HEK293 (cell line): ENCODE measurements at regions not wholly inside any gene's neighbourhood (a gene's known extent, or its start where the extent isn't known, plus 50 kb on each side); places are given as distances from the start of the nearest gene placed in this dataset.
"Not testable (repeated sequence)": the region's sequence is repeated elsewhere in the genome, so short reads cannot be mapped to it uniquely, and the experiment has no call there.

Source experiments
- CTCF ChIA-PET: fragments of 350-600 bp; formaldehyde crosslinking; extraction: SDS; loops from one replicate; lab custom pipeline; 2021; ENCODE audit warnings: antibody characterized with exemption; lab: Yijun Ruan, JAX
- POLR2A ChIA-PET: fragments of 300-600 bp; formaldehyde crosslinking; extraction: SDS; loops from one replicate; lab custom pipeline; 2020; ENCODE audit warnings: antibody characterized with exemption, inconsistent platforms; lab: Yijun Ruan, JAX
- H3K27ac ChIP-seq: fragments of 200-500 bp; sonication (Bioruptor generic); 2 replicates; pipeline ENCODE4 v1.5.1; 2014; ENCODE audit warnings: low read depth, low read length, control low read depth, inconsistent platforms; ENCODE audit errors: extremely low read depth
- H3K36me3 ChIP-seq, 2 experiments: fragments of 200-500 bp in 1 of 2; sonication (Bioruptor generic) in 1 of 2; 1 replicate in 1 of 2; 2 replicates in 1 of 2; pipeline ENCODE4 v1.5.1; 2014 to 2017; ENCODE audit warnings: inconsistent platforms in 2 of 2, low read length in 2 of 2; ENCODE audit not compliant: control insufficient read depth in 2 of 2, insufficient read depth in 1 of 2
- H3K4me1 ChIP-seq: fragments of 200-500 bp; sonication (Bioruptor generic); 2 replicates; pipeline ENCODE4 v1.5.1; 2014; ENCODE audit warnings: mild to moderate bottlenecking, low read length, inconsistent platforms; ENCODE audit not compliant: control insufficient read depth, insufficient read depth
- H3K4me3 ChIP-seq: 2 replicates; pipeline ENCODE4 v1.5.1; 2011; ENCODE audit warnings: low read depth, mild to moderate bottlenecking, control low read depth, low read length, moderate library complexity
- H3K9me3 ChIP-seq: fragments of 200-500 bp; sonication (Bioruptor generic); 2 replicates; pipeline ENCODE4 v1.5.1; 2014; ENCODE audit warnings: low read depth, low read length, inconsistent platforms; ENCODE audit not compliant: control insufficient read depth, insufficient read depth
- MYNN ChIP-seq: fragments of 450-650 bp; formaldehyde crosslinking; IDR thresholded peaks from 2 replicates; pipeline ENCODE4 v1.5.1; 2016; ENCODE audit warnings: missing biosample characterization, missing genetic modification characterization, borderline replicate concordance
- OSR2 ChIP-seq: fragments of 450-650 bp; formaldehyde crosslinking; IDR thresholded peaks from 2 replicates; pipeline ENCODE4 v1.5.1; 2016; ENCODE audit warnings: missing biosample characterization, missing genetic modification characterization
- TCF7L2 ChIP-seq: IDR thresholded peaks from 2 replicates; pipeline ENCODE4 v1.6.1; 2011; ENCODE audit warnings: low read depth, mild to moderate bottlenecking, inconsistent platforms, low read length, moderate library complexity, borderline replicate concordance
- TRIM28 ChIP-seq: IDR thresholded peaks from 2 replicates; pipeline ENCODE4 v1.6.1; 2011; ENCODE audit warnings: low read length, control low read depth, borderline replicate concordance
- ZBTB1 ChIP-seq: fragments of 450-650 bp; formaldehyde crosslinking; IDR thresholded peaks from 2 replicates; pipeline ENCODE4 v1.5.1; 2016; ENCODE audit warnings: missing biosample characterization, missing genetic modification characterization
- ZBTB48 ChIP-seq: fragments of 450-650 bp; formaldehyde crosslinking; IDR thresholded peaks from 2 replicates; pipeline ENCODE4 v1.5.1; 2016; ENCODE audit warnings: missing biosample characterization, missing genetic modification characterization
- ZFP37 ChIP-seq: fragments of 450-650 bp; formaldehyde crosslinking; IDR thresholded peaks from 2 replicates; pipeline ENCODE4 v1.5.1; 2016; ENCODE audit warnings: missing biosample characterization, missing genetic modification characterization
- ZNF112 ChIP-seq: fragments of 450-650 bp; formaldehyde crosslinking; IDR thresholded peaks from 2 replicates; pipeline ENCODE4 v1.5.0; 2017; ENCODE audit warnings: missing biosample characterization, missing genetic modification characterization
- ZNF175 ChIP-seq: fragments of 450-650 bp; formaldehyde crosslinking; IDR thresholded peaks from 2 replicates; pipeline ENCODE4 v1.5.1; 2016; ENCODE audit warnings: missing biosample characterization, missing genetic modification characterization
- ZNF274 ChIP-seq, 2 experiments: fragments of 200-500 bp in 1 of 2; fragments of 450-650 bp in 1 of 2; sonication (Bioruptor generic) in 1 of 2; formaldehyde crosslinking in 1 of 2; IDR thresholded peaks; 2 replicates each; pipeline versions ENCODE4 v1.5.1 to v1.6.1; 2014 to 2016; ENCODE audit warnings: borderline replicate concordance in 1 of 2, inconsistent platforms in 1 of 2, low read length in 1 of 2, missing biosample characterization in 1 of 2, missing genetic modification characterization in 1 of 2
- ZNF311 ChIP-seq: fragments of 450-650 bp; formaldehyde crosslinking; IDR thresholded peaks from 2 replicates; pipeline ENCODE4 v1.5.1; 2017; ENCODE audit warnings: missing biosample characterization, missing genetic modification characterization, borderline replicate concordance
- ZNF37A ChIP-seq: fragments of 450-650 bp; IDR thresholded peaks from 2 replicates; pipeline ENCODE4 v1.5.1; 2018; ENCODE audit warnings: missing biosample characterization, missing genetic modification characterization
- ZNF391 ChIP-seq: fragments of 450-650 bp; formaldehyde crosslinking; IDR thresholded peaks from 2 replicates; pipeline ENCODE4 v1.5.1; 2016; ENCODE audit warnings: low read depth, missing biosample characterization, missing genetic modification characterization, borderline replicate concordance
- ZNF521 ChIP-seq: fragments of 450-650 bp; formaldehyde crosslinking; IDR thresholded peaks from 2 replicates; pipeline ENCODE4 v1.5.1; 2017; ENCODE audit warnings: missing biosample characterization, mild to moderate bottlenecking, missing genetic modification characterization
- ZNF549 ChIP-seq: fragments of 450-650 bp; IDR thresholded peaks from 2 replicates; pipeline ENCODE4 v1.5.1; 2018; ENCODE audit warnings: missing biosample characterization, missing genetic modification characterization, mild to moderate bottlenecking, inconsistent platforms, moderate library complexity
- ZNF747 ChIP-seq: fragments of 450-650 bp; formaldehyde crosslinking; IDR thresholded peaks from 2 replicates; pipeline ENCODE4 v1.5.1; 2016; ENCODE audit warnings: missing biosample characterization, missing genetic modification characterization
- TF ChIP-seq, protein P1 (sequence below): fragments of 450-650 bp; formaldehyde crosslinking; conservative IDR thresholded peaks from 2 replicates; pipeline ENCODE4 v1.5.1; 2016; ENCODE audit warnings: low read depth, missing biosample characterization, missing genetic modification characterization
- TF ChIP-seq, protein P2 (sequence below): fragments of 450-650 bp; formaldehyde crosslinking; IDR thresholded peaks from 2 replicates; pipeline ENCODE4 v1.5.1; 2016; ENCODE audit warnings: missing biosample characterization, missing genetic modification characterization
- TF ChIP-seq, protein P3 (sequence below): fragments of 450-650 bp; formaldehyde crosslinking; IDR thresholded peaks from 2 replicates; pipeline ENCODE4 v1.5.1; 2016; ENCODE audit warnings: missing biosample characterization, missing genetic modification characterization
- TF ChIP-seq, protein P4 (sequence below): fragments of 450-650 bp; formaldehyde crosslinking; IDR thresholded peaks from 2 replicates; pipeline ENCODE4 v1.5.1; 2017; ENCODE audit warnings: missing biosample characterization, missing genetic modification characterization

DNA sequence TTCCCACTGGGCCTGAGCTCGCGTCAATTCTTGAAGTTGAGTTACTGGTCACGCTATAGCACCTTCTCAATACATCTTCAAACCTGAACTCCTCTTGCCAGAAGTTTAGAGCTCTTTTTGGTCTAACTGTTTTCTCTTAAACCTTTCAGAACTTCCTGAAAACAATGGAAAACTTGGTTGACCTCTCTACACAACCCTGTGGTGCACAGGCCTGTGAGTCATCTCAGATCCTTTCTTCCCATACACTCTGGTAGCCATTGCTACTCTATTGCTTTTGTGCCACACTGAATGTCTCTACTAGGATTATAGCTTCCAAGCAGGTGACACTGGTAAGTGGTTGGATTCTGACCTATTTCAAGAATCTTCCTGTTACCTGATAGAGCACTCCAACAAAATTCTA is 321.5 kb upstream of the FSIP2 start:
- H3K9me3 ChIP-seq = no peaks in the 10 kb centered on the region
- TF ChIP-seq ZNF521 (tag by site-specific recombination) = no peak
- TF ChIP-seq ZNF175 = no peak
- TF ChIP-seq, protein P1, sequence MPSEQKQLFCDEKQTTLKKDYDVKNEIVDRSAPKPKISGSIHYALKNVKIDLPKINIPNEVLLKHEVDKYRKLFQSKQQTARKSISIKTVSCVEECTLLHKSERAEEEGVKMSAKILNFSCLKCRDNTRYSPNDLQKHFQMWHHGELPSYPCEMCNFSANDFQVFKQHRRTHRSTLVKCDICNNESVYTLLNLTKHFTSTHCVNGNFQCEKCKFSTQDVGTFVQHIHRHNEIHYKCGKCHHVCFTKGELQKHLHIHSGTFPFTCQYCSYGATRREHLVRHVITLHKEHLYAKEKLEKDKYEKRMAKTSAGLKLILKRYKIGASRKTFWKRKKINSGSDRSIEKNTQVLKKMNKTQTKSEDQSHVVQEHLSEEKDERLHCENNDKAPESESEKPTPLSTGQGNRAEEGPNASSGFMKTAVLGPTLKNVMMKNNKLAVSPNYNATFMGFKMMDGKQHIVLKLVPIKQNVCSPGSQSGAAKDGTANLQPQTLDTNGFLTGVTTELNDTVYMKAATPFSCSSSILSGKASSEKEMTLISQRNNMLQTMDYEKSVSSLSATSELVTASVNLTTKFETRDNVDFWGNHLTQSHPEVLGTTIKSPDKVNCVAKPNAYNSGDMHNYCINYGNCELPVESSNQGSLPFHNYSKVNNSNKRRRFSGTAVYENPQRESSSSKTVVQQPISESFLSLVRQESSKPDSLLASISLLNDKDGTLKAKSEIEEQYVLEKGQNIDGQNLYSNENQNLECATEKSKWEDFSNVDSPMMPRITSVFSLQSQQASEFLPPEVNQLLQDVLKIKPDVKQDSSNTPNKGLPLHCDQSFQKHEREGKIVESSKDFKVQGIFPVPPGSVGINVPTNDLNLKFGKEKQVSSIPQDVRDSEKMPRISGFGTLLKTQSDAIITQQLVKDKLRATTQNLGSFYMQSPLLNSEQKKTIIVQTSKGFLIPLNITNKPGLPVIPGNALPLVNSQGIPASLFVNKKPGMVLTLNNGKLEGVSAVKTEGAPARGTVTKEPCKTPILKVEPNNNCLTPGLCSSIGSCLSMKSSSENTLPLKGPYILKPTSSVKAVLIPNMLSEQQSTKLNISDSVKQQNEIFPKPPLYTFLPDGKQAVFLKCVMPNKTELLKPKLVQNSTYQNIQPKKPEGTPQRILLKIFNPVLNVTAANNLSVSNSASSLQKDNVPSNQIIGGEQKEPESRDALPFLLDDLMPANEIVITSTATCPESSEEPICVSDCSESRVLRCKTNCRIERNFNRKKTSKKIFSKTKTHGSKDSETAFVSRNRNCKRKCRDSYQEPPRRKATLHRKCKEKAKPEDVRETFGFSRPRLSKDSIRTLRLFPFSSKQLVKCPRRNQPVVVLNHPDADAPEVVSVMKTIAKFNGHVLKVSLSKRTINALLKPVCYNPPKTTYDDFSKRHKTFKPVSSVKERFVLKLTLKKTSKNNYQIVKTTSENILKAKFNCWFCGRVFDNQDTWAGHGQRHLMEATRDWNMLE (tag by site-specific recombination) = no peak
- TF ChIP-seq, protein P2, sequence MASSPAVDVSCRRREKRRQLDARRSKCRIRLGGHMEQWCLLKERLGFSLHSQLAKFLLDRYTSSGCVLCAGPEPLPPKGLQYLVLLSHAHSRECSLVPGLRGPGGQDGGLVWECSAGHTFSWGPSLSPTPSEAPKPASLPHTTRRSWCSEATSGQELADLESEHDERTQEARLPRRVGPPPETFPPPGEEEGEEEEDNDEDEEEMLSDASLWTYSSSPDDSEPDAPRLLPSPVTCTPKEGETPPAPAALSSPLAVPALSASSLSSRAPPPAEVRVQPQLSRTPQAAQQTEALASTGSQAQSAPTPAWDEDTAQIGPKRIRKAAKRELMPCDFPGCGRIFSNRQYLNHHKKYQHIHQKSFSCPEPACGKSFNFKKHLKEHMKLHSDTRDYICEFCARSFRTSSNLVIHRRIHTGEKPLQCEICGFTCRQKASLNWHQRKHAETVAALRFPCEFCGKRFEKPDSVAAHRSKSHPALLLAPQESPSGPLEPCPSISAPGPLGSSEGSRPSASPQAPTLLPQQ = no peak
- TF ChIP-seq, protein P3, sequence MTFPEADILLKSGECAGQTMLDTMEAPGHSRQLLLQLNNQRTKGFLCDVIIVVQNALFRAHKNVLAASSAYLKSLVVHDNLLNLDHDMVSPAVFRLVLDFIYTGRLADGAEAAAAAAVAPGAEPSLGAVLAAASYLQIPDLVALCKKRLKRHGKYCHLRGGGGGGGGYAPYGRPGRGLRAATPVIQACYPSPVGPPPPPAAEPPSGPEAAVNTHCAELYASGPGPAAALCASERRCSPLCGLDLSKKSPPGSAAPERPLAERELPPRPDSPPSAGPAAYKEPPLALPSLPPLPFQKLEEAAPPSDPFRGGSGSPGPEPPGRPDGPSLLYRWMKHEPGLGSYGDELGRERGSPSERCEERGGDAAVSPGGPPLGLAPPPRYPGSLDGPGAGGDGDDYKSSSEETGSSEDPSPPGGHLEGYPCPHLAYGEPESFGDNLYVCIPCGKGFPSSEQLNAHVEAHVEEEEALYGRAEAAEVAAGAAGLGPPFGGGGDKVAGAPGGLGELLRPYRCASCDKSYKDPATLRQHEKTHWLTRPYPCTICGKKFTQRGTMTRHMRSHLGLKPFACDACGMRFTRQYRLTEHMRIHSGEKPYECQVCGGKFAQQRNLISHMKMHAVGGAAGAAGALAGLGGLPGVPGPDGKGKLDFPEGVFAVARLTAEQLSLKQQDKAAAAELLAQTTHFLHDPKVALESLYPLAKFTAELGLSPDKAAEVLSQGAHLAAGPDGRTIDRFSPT (tag by site-specific recombination) = no peak
- TF ChIP-seq ZFP37 = no peak
- TF ChIP-seq MYNN = no peak
- no peak for TF ChIP-seq ZNF37A (tag by site-specific recombination)
- TF ChIP-seq ZBTB1 (tag by site-specific recombination) = no peak
- TF ChIP-seq ZNF391 (tag by site-specific recombination) = no peak
- TF ChIP-seq ZNF549 (tag by site-specific recombination) = no peak
- POLR2A ChIA-PET = no interaction called here
- CTCF ChIA-PET = no interaction called here
- no peaks in the 10 kb centered on the region for H3K4me1 ChIP-seq
- no peak overlapping the region for H3K4me3 ChIP-seq
- H3K36me3 ChIP-seq = no peaks in the 10 kb centered on the region
- no peak overlapping the region for H3K27ac ChIP-seq

DNA sequence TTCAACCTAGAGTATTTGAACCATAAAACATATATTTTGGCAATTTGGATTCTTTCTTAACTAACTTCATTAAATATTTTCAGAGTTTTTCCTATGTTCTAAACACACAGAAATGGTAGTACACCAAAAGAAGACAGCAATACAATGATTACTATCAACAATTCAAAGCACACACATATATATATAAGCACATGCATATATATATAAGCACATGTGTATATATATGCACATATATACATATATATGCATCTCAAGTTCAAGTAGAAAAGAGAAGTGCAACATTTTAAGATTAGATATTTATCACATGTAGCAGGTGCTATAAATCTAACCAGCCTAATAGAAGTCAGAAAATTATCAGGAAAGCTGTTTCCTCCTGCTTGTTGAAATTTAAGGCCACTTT is 320.9 kb upstream of the FSIP2 start:
- Histone ChIP-seq H3K27ac (no peak overlapping the region), H3K4me1 (no peaks in the 10 kb centered on the region), H3K4me3 (no peak overlapping the region), H3K36me3 (no peaks in the 10 kb centered on the region), H3K9me3 (no peaks in the 10 kb centered on the region)
- ChIA-PET POLR2A (no interaction called here), CTCF (no interaction called here)
- TF ChIP-seq ZNF37A (tag by site-specific recombination) (no peak), ZNF311 (tag by site-specific recombination) (no peak), ZNF274 (IDR thresholded peaks at IDR 0.05; ENCODE audit: low read length) (no peak), ZNF274 (tag by site-specific recombination; IDR thresholded peaks at IDR 0.05; ENCODE audit: borderline replicate concordance) (no peak), ZNF747 (tag by site-specific recombination) (no peak), ZBTB48 (tag by site-specific recombination) (no peak), OSR2 (tag by site-specific recombination) (no peak), TCF7L2 (no peak), ZNF175 (no peak), ZNF112 (tag by site-specific recombination) (no peak), ZNF391 (tag by site-specific recombination) (no peak), TRIM28 (no peak)
- TF ChIP-seq, protein P4, sequence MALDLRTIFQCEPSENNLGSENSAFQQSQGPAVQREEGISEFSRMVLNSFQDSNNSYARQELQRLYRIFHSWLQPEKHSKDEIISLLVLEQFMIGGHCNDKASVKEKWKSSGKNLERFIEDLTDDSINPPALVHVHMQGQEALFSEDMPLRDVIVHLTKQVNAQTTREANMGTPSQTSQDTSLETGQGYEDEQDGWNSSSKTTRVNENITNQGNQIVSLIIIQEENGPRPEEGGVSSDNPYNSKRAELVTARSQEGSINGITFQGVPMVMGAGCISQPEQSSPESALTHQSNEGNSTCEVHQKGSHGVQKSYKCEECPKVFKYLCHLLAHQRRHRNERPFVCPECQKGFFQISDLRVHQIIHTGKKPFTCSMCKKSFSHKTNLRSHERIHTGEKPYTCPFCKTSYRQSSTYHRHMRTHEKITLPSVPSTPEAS (tag by site-specific recombination) = no peak

DNA sequence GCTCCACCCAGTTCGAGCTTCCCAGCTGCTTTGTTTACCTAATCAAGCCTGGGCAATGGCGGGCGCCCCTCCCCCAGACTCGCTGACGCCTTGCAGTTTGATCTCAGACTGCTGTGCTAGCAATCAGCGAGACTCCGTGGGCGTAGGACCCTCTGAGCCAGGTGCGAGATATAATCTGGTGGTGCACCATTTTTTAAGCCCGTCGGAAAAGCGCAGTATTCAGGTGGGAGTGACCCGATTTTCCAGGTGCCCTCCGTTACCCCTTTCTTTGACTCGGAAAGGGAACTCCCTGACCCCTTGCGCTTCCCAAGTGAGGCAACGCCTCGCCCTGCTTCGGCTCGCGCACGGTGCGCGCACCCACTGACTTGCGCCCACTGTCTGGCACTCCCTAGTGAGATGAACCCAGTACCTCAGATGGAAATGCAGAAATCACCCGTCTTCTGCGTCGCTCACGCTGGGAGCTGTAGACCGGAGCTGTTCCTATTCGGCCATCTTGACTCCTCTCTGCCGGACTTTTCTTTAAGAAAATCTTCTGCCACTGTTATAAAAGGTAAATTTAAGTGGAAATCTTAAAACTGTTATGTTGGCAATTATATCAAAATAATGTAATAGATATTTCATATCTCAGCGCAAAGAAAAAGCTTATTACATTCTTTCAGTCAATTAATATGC is 313.5 kb upstream of the FSIP2 start:
- H3K4me3 ChIP-seq, H3K9me3 ChIP-seq, H3K27ac ChIP-seq, CTCF ChIA-PET, H3K4me1 ChIP-seq, POLR2A ChIA-PET, H3K36me3 ChIP-seq: not testable (repeated sequence)
